ENCODE measurements at regions not wholly inside any gene's neighbourhood (a gene's known extent, or its start where the extent isn't known, plus 50 kb on each side); places are given as distances from the start of the nearest gene placed in this dataset.

- H3K36me3 ChIP-seq (ENCODE audit: control insufficient read depth, insufficient read depth, low read length), result no peaks in the 10 kb centered on the region
- DNase-seq (ENCODE audit: low read depth), result no peak
- H3K4me3 ChIP-seq (ENCODE audit: low read depth, low read length), result no peak overlapping the region
- TF ChIP-seq CTCF (IDR thresholded peaks at IDR 0.05; ENCODE audit: insufficient read depth, low read length, poor library complexity, severe bottlenecking), result no peak
- H3K27me3 ChIP-seq (ENCODE audit: control insufficient read depth, insufficient read depth, low read length), result no peaks in the 10 kb centered on the region
These were observed 231.0 kb upstream of the JUN start for GRCh38 chr1:59014827-59015226.

- DNase-seq (ENCODE audit: low read depth), result no peak
- Histone ChIP-seq H3K27me3 (ENCODE audit: control insufficient read depth, insufficient read depth, low read length) (no peaks in the 10 kb centered on the region), H3K36me3 (ENCODE audit: control insufficient read depth, insufficient read depth, low read length) (no peaks in the 10 kb centered on the region), H3K4me3 (ENCODE audit: low read depth, low read length) (no peak overlapping the region)
- TF ChIP-seq CTCF (IDR thresholded peaks at IDR 0.05; ENCODE audit: insufficient read depth, low read length, poor library complexity, severe bottlenecking), result no peak
These were observed 231.9 kb upstream of the JUN start for GRCh38 chr1:59015708-59016107.

GRCh38 chr1:59016390-59016789, 232.5 kb upstream of the JUN start:
- no peak for DNase-seq (ENCODE audit: low read depth)
- H3K36me3 ChIP-seq (ENCODE audit: control insufficient read depth, insufficient read depth, low read length), result no peaks in the 10 kb centered on the region
- TF ChIP-seq CTCF (IDR thresholded peaks at IDR 0.05; ENCODE audit: insufficient read depth, low read length, poor library complexity, severe bottlenecking), result peak; percentile 3
- H3K4me3 ChIP-seq (ENCODE audit: low read depth, low read length), result no peak overlapping the region
- H3K27me3 ChIP-seq (ENCODE audit: control insufficient read depth, insufficient read depth, low read length), result no peaks in the 10 kb centered on the region

- H3K27me3 ChIP-seq (ENCODE audit: control insufficient read depth, insufficient read depth, low read length), result no peaks in the 10 kb centered on the region
- TF ChIP-seq CTCF (IDR thresholded peaks at IDR 0.05; ENCODE audit: insufficient read depth, low read length, poor library complexity, severe bottlenecking), result no peak
- no peaks in the 10 kb centered on the region for H3K36me3 ChIP-seq (ENCODE audit: control insufficient read depth, insufficient read depth, low read length)
- no peak for DNase-seq (ENCODE audit: low read depth)
- H3K4me3 ChIP-seq (ENCODE audit: low read depth, low read length), result no peak overlapping the region
These were observed 233.8 kb upstream of the JUN start for GRCh38 chr1:59017501-59018231.

- Histone ChIP-seq H3K27me3 (ENCODE audit: control insufficient read depth, insufficient read depth, low read length) (no peaks in the 10 kb centered on the region), H3K4me3 (ENCODE audit: low read depth, low read length) (no peak overlapping the region), H3K36me3 (ENCODE audit: control insufficient read depth, insufficient read depth, low read length) (no peaks in the 10 kb centered on the region)
- DNase-seq (ENCODE audit: low read depth), result no peak
- TF ChIP-seq CTCF (IDR thresholded peaks at IDR 0.05; ENCODE audit: insufficient read depth, low read length, poor library complexity, severe bottlenecking), result no peak
These were observed 234.6 kb upstream of the JUN start for GRCh38 chr1:59018446-59018845.

- no peak for TF ChIP-seq CTCF (IDR thresholded peaks at IDR 0.05; ENCODE audit: insufficient read depth, low read length, poor library complexity, severe bottlenecking)
- Histone ChIP-seq H3K27me3 (ENCODE audit: control insufficient read depth, insufficient read depth, low read length) (no peaks in the 10 kb centered on the region), H3K36me3 (ENCODE audit: control insufficient read depth, insufficient read depth, low read length) (no peaks in the 10 kb centered on the region), H3K4me3 (ENCODE audit: low read depth, low read length) (no peak overlapping the region)
- DNase-seq (ENCODE audit: low read depth), result no peak
These were observed 235.0 kb upstream of the JUN start for GRCh38 chr1:59018860-59019259.

Measured in kidney epithelial cell (primary cell).